IMR-90 (cell line): ENCODE measurements at regions not wholly inside any gene's neighbourhood (a gene's known extent, or its start where the extent isn't known, plus 50 kb on each side); places are given as distances from the start of the nearest gene placed in this dataset.

Experiments
- ATAC-seq: fragments of 200-7000 bp; cut with Tn5 transposase; 2 replicates; pipeline ENCODE4 v1.9.1; 2020; ENCODE audit warnings: low read depth, mild to moderate bottlenecking, moderate library complexity
- BruUV-seq: library from RNA; stranded (reverse); fragments of 400-500 nt; replicated peaks from 2 replicates; lab custom pipeline; 2021; lab: Mats Ljungman, UMichigan
- CTCF ChIA-PET: fragments of 300-600 bp; formaldehyde crosslinking; extraction: SDS; loops from one replicate; lab custom pipeline; 2021; ENCODE audit warnings: antibody characterized with exemption; lab: Yijun Ruan, JAX
- POLR2A ChIA-PET: fragments of 300-600 bp; sonication (Branson Sonifier 250); formaldehyde crosslinking; loops from one replicate; lab custom pipeline; 2022; ENCODE audit warnings: antibody characterized with exemption; ENCODE audit not compliant: unreplicated experiment; lab: Charles Lee
- DNase-seq: peaks from one replicate; pipeline ENCODE4 v3.0.0; 2013
- H2AFZ ChIP-seq: replicated peaks from 2 replicates; pipeline ENCODE3; 2013; ENCODE audit warnings: low read length, mild to moderate bottlenecking; ENCODE audit not compliant: poor library complexity
- H2AK5ac ChIP-seq: 2 replicates; pipeline ENCODE4 v1.6.1; 2013; ENCODE audit warnings: low read depth, low read length, inconsistent platforms
- H2AK9ac ChIP-seq: replicated peaks from 2 replicates; pipeline ENCODE3; 2013; ENCODE audit warnings: mild to moderate bottlenecking, low read depth, low read length, moderate library complexity; ENCODE audit not compliant: poor library complexity
- H2BK120ac ChIP-seq: 2 replicates; pipeline ENCODE4 v1.6.1; 2013; ENCODE audit warnings: low read depth, low read length, inconsistent platforms
- H2BK15ac ChIP-seq: 3 replicates; pipeline ENCODE4 v1.6.1; 2013; ENCODE audit warnings: low read depth, low read length, inconsistent platforms
- H2BK20ac ChIP-seq: 2 replicates; pipeline ENCODE4 v1.6.1; 2013; ENCODE audit warnings: low read depth, mild to moderate bottlenecking, inconsistent platforms, low read length, moderate library complexity
- H2BK5ac ChIP-seq: 2 replicates; pipeline ENCODE4 v1.6.1; 2013; ENCODE audit warnings: mild to moderate bottlenecking, low read depth, low read length, inconsistent platforms; ENCODE audit not compliant: poor library complexity, severe bottlenecking
- H3K14ac ChIP-seq: replicated peaks from 2 replicates; pipeline ENCODE4 v1.6.1; 2013; ENCODE audit warnings: low read depth, low read length, inconsistent platforms
- H3K18ac ChIP-seq: 2 replicates; pipeline ENCODE4 v1.6.1; 2013; ENCODE audit warnings: low read depth, low read length, control low read depth
- H3K23ac ChIP-seq: 2 replicates; pipeline ENCODE4 v1.6.1; 2013; ENCODE audit warnings: low read depth, low read length, inconsistent platforms
- H3K27ac ChIP-seq: 2 replicates; pipeline ENCODE4 v1.5.1; 2013; ENCODE audit warnings: mild to moderate bottlenecking, control low read depth, low read length; ENCODE audit not compliant: insufficient read depth
- H3K27me3 ChIP-seq: 2 replicates; pipeline ENCODE4 v1.6.1; 2013; ENCODE audit warnings: low read length; ENCODE audit not compliant: control insufficient read depth, insufficient read depth
- H3K36me3 ChIP-seq: 2 replicates; pipeline ENCODE4 v1.6.1; 2013; ENCODE audit warnings: low read length, mixed read lengths; ENCODE audit not compliant: control insufficient read depth, insufficient read depth
- H3K4ac ChIP-seq: 2 replicates; pipeline ENCODE4 v1.6.1; 2013; ENCODE audit warnings: low read depth, low read length, inconsistent platforms
- H3K4me1 ChIP-seq: 2 replicates; pipeline ENCODE4 v1.6.1; 2013; ENCODE audit warnings: low read length, mixed read lengths; ENCODE audit not compliant: control insufficient read depth, insufficient read depth
- H3K4me2 ChIP-seq: 2 replicates; pipeline ENCODE4 v1.6.1; 2013; ENCODE audit warnings: low read depth, mild to moderate bottlenecking, control low read depth, low read length, moderate library complexity
- H3K4me3 ChIP-seq: 2 replicates; pipeline ENCODE4 v1.5.1; 2013; ENCODE audit warnings: low read depth, mild to moderate bottlenecking, control low read depth, low read length, moderate library complexity; ENCODE audit not compliant: insufficient read depth
- H3K56ac ChIP-seq: 2 replicates; pipeline ENCODE4 v1.6.1; 2013; ENCODE audit warnings: low read length, inconsistent platforms; ENCODE audit not compliant: insufficient read depth; ENCODE audit errors: extremely low read depth
- H3K79me1 ChIP-seq, 2 experiments: 2 replicates each; pipeline ENCODE4 v1.6.1; 2013; ENCODE audit warnings: low read length in 2 of 2, inconsistent platforms in 1 of 2, low read depth in 1 of 2
- H3K9ac ChIP-seq: 2 replicates; pipeline ENCODE4 v1.6.1; 2013; ENCODE audit warnings: low read depth, low read length, control low read depth
- H3K9me1 ChIP-seq: 2 replicates; pipeline ENCODE4 v1.6.1; 2013; ENCODE audit warnings: low read length, inconsistent platforms; ENCODE audit not compliant: insufficient read depth
- H3K9me3 ChIP-seq: 2 replicates; pipeline ENCODE4 v1.6.1; 2013; ENCODE audit warnings: low read length; ENCODE audit not compliant: control insufficient read depth, insufficient read depth
- H4K20me1 ChIP-seq: 2 replicates; pipeline ENCODE4 v1.6.1; 2013; ENCODE audit warnings: low read length, inconsistent platforms; ENCODE audit not compliant: insufficient read depth
- H4K5ac ChIP-seq: 2 replicates; pipeline ENCODE4 v1.6.1; 2013; ENCODE audit warnings: mild to moderate bottlenecking, low read depth, low read length, control low read depth
- H4K8ac ChIP-seq, 2 experiments: 2 replicates each; pipeline ENCODE4 v1.6.1; 2013; ENCODE audit warnings: low read depth in 2 of 2, low read length in 2 of 2, control low read depth in 1 of 2, inconsistent platforms in 1 of 2
- H4K91ac ChIP-seq: 2 replicates; pipeline ENCODE4 v1.6.1; 2013; ENCODE audit warnings: low read depth, low read length, inconsistent platforms; ENCODE audit not compliant: insufficient read depth
- CHD1 ChIP-seq: IDR thresholded peaks from 2 replicates; pipeline ENCODE4 v1.6.1; 2012; ENCODE audit warnings: low read depth, low read length, improper control_type of control experiment
- CTCF ChIP-seq: conservative IDR thresholded peaks from 2 replicates; pipeline ENCODE4 v1.5.1; 2012; ENCODE audit warnings: mild to moderate bottlenecking, low read depth, low read length, improper control_type of control experiment
- ELK1 ChIP-seq: fragments of 150-350 bp; IDR thresholded peaks from 2 replicates; pipeline ENCODE4 v1.6.1; 2016; ENCODE audit warnings: low read depth, mild to moderate bottlenecking, low read length, moderate library complexity, borderline replicate concordance
- MAFK ChIP-seq: IDR thresholded peaks from 2 replicates; pipeline ENCODE4 v1.6.1; 2012; ENCODE audit warnings: low read depth, low read length, improper control_type of control experiment
- MAZ ChIP-seq: IDR thresholded peaks from 2 replicates; pipeline ENCODE4 v1.6.1; 2012; ENCODE audit warnings: low read depth, mild to moderate bottlenecking, low read length, improper control_type of control experiment, moderate library complexity, borderline replicate concordance
- MXI1 ChIP-seq: IDR thresholded peaks from 2 replicates; pipeline ENCODE4 v1.6.1; 2012; ENCODE audit warnings: low read depth, mild to moderate bottlenecking, low read length, moderate library complexity, borderline replicate concordance
- NFE2L2 ChIP-seq: fragments of 150-350 bp; IDR thresholded peaks from 2 replicates; pipeline ENCODE4 v1.6.1; 2016; ENCODE audit warnings: low read depth, mild to moderate bottlenecking, low read length
- POLR2A ChIP-seq: IDR thresholded peaks from 2 replicates; pipeline ENCODE4 v1.6.1; 2012; ENCODE audit warnings: mild to moderate bottlenecking, low read depth, low read length
- RAD21 ChIP-seq: IDR thresholded peaks from 2 replicates; pipeline ENCODE4 v1.6.1; 2012; ENCODE audit warnings: low read length, improper control_type of control experiment
- RCOR1 ChIP-seq: IDR thresholded peaks from 2 replicates; pipeline ENCODE4 v1.6.1; 2012; ENCODE audit warnings: mild to moderate bottlenecking, low read length, improper control_type of control experiment; ENCODE audit not compliant: insufficient replicate concordance
- RFX5 ChIP-seq: IDR thresholded peaks from 2 replicates; pipeline ENCODE4 v1.8.0; 2012; ENCODE audit warnings: low read depth, mild to moderate bottlenecking, low read length, moderate library complexity
- SMC3 ChIP-seq: fragments of 150-350 bp; IDR thresholded peaks from 2 replicates; pipeline ENCODE4 v1.6.1; 2016; ENCODE audit warnings: low read depth, mild to moderate bottlenecking, antibody characterized with exemption, low read length, moderate library complexity
- WGBS, 2 experiments: methylation state at CpG; one replicate each; pipeline versions ENCODE4 v1.1.5 to v1.1.7; 2013; ENCODE audit warnings: missing lambda C conversion rate in 2 of 2; ENCODE audit not compliant: insufficient read length in 1 of 2; ENCODE audit errors: extremely low coverage in 2 of 2; 5-methylcytosine and 5-hydroxymethylcytosine counted together
- dilution Hi-C: fragments of 300-500 bp; cut with HindIII; formaldehyde crosslinking; loops from one replicate; pipeline ENCODE4 v1.14.3; 2018; ENCODE audit warnings: low sequenced_read_pairs; ENCODE audit not compliant: unreplicated experiment
- in situ Hi-C: fragments of 300-500 bp; cut with MboI; formaldehyde crosslinking; loops from 3 replicates; pipeline ENCODE4 v1.14.3; 2019; ENCODE audit warnings: low sequenced_read_pairs, inconsistent platforms, mixed read lengths
- intact Hi-C: fragments of 100-400 bp; cut with micrococcal nuclease; formaldehyde crosslinking; loops from 2 replicates; pipeline ENCODE4 v1.10.0; 2022
- TF ChIP-seq, protein P1 (sequence below): fragments of 150-350 bp; IDR thresholded peaks from 2 replicates; pipeline ENCODE4 v1.6.1; 2017; ENCODE audit warnings: mild to moderate bottlenecking, antibody characterized with exemption, low read length, low read depth

DNA sequence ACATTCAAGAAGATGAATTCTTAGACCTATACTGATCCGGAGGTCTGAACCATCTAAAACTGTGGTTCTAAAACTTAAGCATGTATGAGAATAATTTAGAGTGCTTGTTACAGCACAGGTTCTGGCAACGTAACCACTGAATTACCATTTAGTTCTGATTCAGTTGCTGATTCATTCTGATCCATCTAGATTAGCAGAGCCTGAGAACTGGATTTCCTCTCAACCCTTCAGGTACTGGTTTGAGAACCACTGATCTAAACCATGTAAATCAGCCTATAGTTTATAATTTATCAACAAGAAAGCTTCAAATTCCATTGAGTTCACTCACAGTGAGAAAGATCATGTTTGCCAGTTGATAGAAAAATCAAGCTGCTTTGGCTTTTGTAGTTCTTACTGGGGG is 1001.1 kb upstream of the EPHA6 start:
- ATAC-seq = no peak
- no peak overlapping the region for H3K4ac ChIP-seq
- H3K79me1 ChIP-seq = no peaks in the 10 kb centered on the region
- no peak overlapping the region for H3K56ac ChIP-seq
- no peak overlapping the region for H3K14ac ChIP-seq
- no peak overlapping the region for H2BK15ac ChIP-seq
- no CpG with 5 or more reads among the region's 2 CpGs for WGBS, 2 experiments
- POLR2A ChIA-PET = no interaction called here
- no peaks in the 10 kb centered on the region for H3K9me3 ChIP-seq
- no peak overlapping the region for H4K91ac ChIP-seq
- in situ Hi-C loops (no loop called here), intact Hi-C loops (no loop called here), dilution Hi-C loops (no loop called here)
- no peak overlapping the region for H3K4me3 ChIP-seq
- no peak overlapping the region for H2BK5ac ChIP-seq
- H2BK20ac ChIP-seq = no peak overlapping the region
- BruUV-seq = no TSS peak
- no peak overlapping the region for H3K9ac ChIP-seq
- H2AK5ac ChIP-seq = no peak overlapping the region
- H3K27ac ChIP-seq = no peak overlapping the region
- no peaks in the 10 kb centered on the region for H3K27me3 ChIP-seq
- H3K4me2 ChIP-seq = no peak overlapping the region
- no peak overlapping the region for H3K18ac ChIP-seq
- no peaks in the 10 kb centered on the region for H3K36me3 ChIP-seq
- DNase-seq = no peak
- H4K5ac ChIP-seq = no peak overlapping the region
- TF ChIP-seq RCOR1 (no peak), MAZ (no peak), ELK1 (no peak), RFX5 (no peak), CHD1 (no peak), NFE2L2 (no peak), SMC3 (no peak), MXI1 (no peak), CTCF (no peak), RAD21 (no peak), MAFK (no peak), POLR2A (no peak)
- TF ChIP-seq, protein P1, sequence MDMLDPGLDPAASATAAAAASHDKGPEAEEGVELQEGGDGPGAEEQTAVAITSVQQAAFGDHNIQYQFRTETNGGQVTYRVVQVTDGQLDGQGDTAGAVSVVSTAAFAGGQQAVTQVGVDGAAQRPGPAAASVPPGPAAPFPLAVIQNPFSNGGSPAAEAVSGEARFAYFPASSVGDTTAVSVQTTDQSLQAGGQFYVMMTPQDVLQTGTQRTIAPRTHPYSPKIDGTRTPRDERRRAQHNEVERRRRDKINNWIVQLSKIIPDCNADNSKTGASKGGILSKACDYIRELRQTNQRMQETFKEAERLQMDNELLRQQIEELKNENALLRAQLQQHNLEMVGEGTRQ = no peak
- no peak overlapping the region for H3K23ac ChIP-seq
- CTCF ChIA-PET = interaction anchor here (1.1 kb wide), 1 partner anchor 12 kb away, joined by 3 read pairs; no protein-coding TSS in a partner anchor
- H2BK120ac ChIP-seq = no peak overlapping the region
- H2AFZ ChIP-seq = no peak overlapping the region
- no peak overlapping the region for H4K8ac ChIP-seq
- H4K20me1 ChIP-seq = no peaks in the 10 kb centered on the region
- no peak overlapping the region for H2AK9ac ChIP-seq
- H3K4me1 ChIP-seq = no peaks in the 10 kb centered on the region
- no peaks in the 10 kb centered on the region for H3K9me1 ChIP-seq
